Breast epithelium (tissue), 4 donors: ENCODE measurements at regions not wholly inside any gene's neighbourhood (a gene's known extent, or its start where the extent isn't known, plus 50 kb on each side); places are given as distances from the start of the nearest gene placed in this dataset.

ENCODE experiments used
- DNase-seq, 2 donors: peaks; one replicate each; pipeline ENCODE4 v3.0.0-alpha.2; 2019; ENCODE audit warnings: low spot score in 2 of 2
- H3K27ac ChIP-seq, 2 donors: fragments of 200-600 bp; sonication (generic) in 1 of 2; one replicate each; pipeline ENCODE4 v1.5.1; 2016 to 2019; ENCODE audit warnings: mild to moderate bottlenecking in 1 of 2
- H3K27me3 ChIP-seq, 2 donors: fragments of 200-600 bp; sonication (generic) in 1 of 2; one replicate each; pipeline versions ENCODE4 v1.5.1 to v1.6.0; 2017 to 2019; ENCODE audit warnings: control low read depth in 1 of 2, mild to moderate bottlenecking in 1 of 2
- H3K36me3 ChIP-seq: fragments of 200-600 bp; one replicate; pipeline ENCODE4 v1.5.1; 2019
- H3K4me1 ChIP-seq, 2 donors: fragments of 200-600 bp; sonication (generic); one replicate each; pipeline ENCODE4 v1.5.1; 2016 to 2019; ENCODE audit warnings: control low read depth in 1 of 2
- H3K4me3 ChIP-seq, 3 donors: fragments of 200-600 bp; sonication (generic); 1 replicate in 2 of 3; 2 replicates in 1 of 3; pipeline ENCODE4 v1.5.1; 2016 to 2019; ENCODE audit warnings: mild to moderate bottlenecking in 3 of 3, moderate library complexity in 2 of 3
- H3K9me3 ChIP-seq, 2 donors: fragments of 200-600 bp; sonication (generic) in 1 of 2; one replicate each; pipeline ENCODE4 v1.5.1; 2016 to 2019; ENCODE audit warnings: control low read depth in 1 of 2
- CTCF ChIP-seq, 3 donors: fragments of 450-650 bp; IDR thresholded peaks; one replicate each; pipeline ENCODE4 v1.5.1; 2016 to 2017; ENCODE audit warnings: antibody characterized with exemption in 3 of 3, mild to moderate bottlenecking in 3 of 3, moderate library complexity in 3 of 3
- POLR2A ChIP-seq: fragments of 450-650 bp; IDR thresholded peaks from one replicate; pipeline ENCODE4 v1.6.1; 2016; ENCODE audit warnings: antibody characterized with exemption, mild to moderate bottlenecking, moderate library complexity
- POLR2AphosphoS5 ChIP-seq, 3 donors: sonication (generic); formaldehyde crosslinking; IDR thresholded peaks; one replicate each; pipeline ENCODE4 v1.6.1; 2017; ENCODE audit warnings: antibody characterized with exemption in 3 of 3
- intact Hi-C: fragments of 100-400 bp; cut with DNase I; formaldehyde crosslinking; loops from one replicate; pipeline ENCODE4 v1.15.1; 2023; ENCODE audit warnings: low total_unique reads

- Histone ChIP-seq H3K4me3 (no peak overlapping the region), H3K27me3 (no peaks in the 10 kb centered on the region), H3K36me3 (no peaks in the 10 kb centered on the region), H3K27ac (no peak overlapping the region), H3K4me1 (no peaks in the 10 kb centered on the region), H3K9me3 (peaks cover 0 to 9% of the 10 kb centered on the region in 2 donors)
- TF ChIP-seq POLR2A (no peak), POLR2AphosphoS5 (IDR thresholded peaks at IDR 0.05) (no peak), CTCF (IDR thresholded peaks at IDR 0.05) (no peak)
- DNase-seq: no peak
- intact Hi-C loops: no loop called here
These were observed 750.2 kb downstream of the XPNPEP1 start for GRCh38 chr10:109173121-109173520.

- Histone ChIP-seq H3K4me3 (no peak overlapping the region), H3K36me3 (no peaks in the 10 kb centered on the region), H3K4me1 (no peaks in the 10 kb centered on the region), H3K9me3 (no peaks in the 10 kb centered on the region), H3K27me3 (no peaks in the 10 kb centered on the region), H3K27ac (no peak overlapping the region)
- DNase-seq: no peak
- intact Hi-C loops: no loop called here
- TF ChIP-seq CTCF (IDR thresholded peaks at IDR 0.05) (no peak), POLR2A (no peak), POLR2AphosphoS5 (IDR thresholded peaks at IDR 0.05) (no peak)
These were observed 756.4 kb downstream of the XPNPEP1 start for GRCh38 chr10:109166935-109167334.

- no peak for DNase-seq
- intact Hi-C loops: no loop called here
- Histone ChIP-seq H3K9me3 (no peaks in the 10 kb centered on the region), H3K4me3 (no peak overlapping the region), H3K27ac (no peak overlapping the region), H3K4me1 (no peaks in the 10 kb centered on the region), H3K36me3 (no peaks in the 10 kb centered on the region), H3K27me3 (no peaks in the 10 kb centered on the region)
- TF ChIP-seq CTCF (IDR thresholded peaks at IDR 0.05) (no peak), POLR2A (no peak), POLR2AphosphoS5 (IDR thresholded peaks at IDR 0.05) (no peak)
These were observed 764.0 kb downstream of the XPNPEP1 start for GRCh38 chr10:109159351-109159750.

- Histone ChIP-seq H3K36me3 (no peaks in the 10 kb centered on the region), H3K4me1 (no peaks in the 10 kb centered on the region), H3K27ac (no peak overlapping the region), H3K27me3 (no peaks in the 10 kb centered on the region), H3K4me3 (no peak overlapping the region), H3K9me3 (no peaks in the 10 kb centered on the region)
- TF ChIP-seq POLR2AphosphoS5 (IDR thresholded peaks at IDR 0.05) (no peak), POLR2A (no peak), CTCF (IDR thresholded peaks at IDR 0.05) (no peak)
- no peak for DNase-seq
- intact Hi-C loops: no loop called here
These were observed 766.9 kb downstream of the XPNPEP1 start for GRCh38 chr10:109156396-109156795.

GRCh38 chr10:109149666-109150350 is 773.5 kb downstream of the XPNPEP1 start:
- H3K27me3 ChIP-seq: no peaks in the 10 kb centered on the region
- H3K27ac ChIP-seq: no peak overlapping the region
- no peaks in the 10 kb centered on the region for H3K9me3 ChIP-seq
- no peak for DNase-seq
- no peaks in the 10 kb centered on the region for H3K4me1 ChIP-seq
- intact Hi-C loops: no loop called here
- no peak overlapping the region for H3K4me3 ChIP-seq
- no peak for TF ChIP-seq CTCF (IDR thresholded peaks at IDR 0.05)
- no peak for TF ChIP-seq POLR2AphosphoS5 (IDR thresholded peaks at IDR 0.05)
- TF ChIP-seq POLR2A: no peak
- H3K36me3 ChIP-seq: no peaks in the 10 kb centered on the region
